GM12878 (cell line): ENCODE measurements at regions not wholly inside any gene's neighbourhood (a gene's known extent, or its start where the extent isn't known, plus 50 kb on each side); places are given as distances from the start of the nearest gene placed in this dataset.
A peak's percentile ranks its signal among the peaks of the same experiment; 100 is the strongest.

Experiments
- ATAC-seq: fragments of 200-7000 bp; cut with Tn5 transposase; 3 replicates; pipeline ENCODE4 v1.9.1; 2020; ENCODE audit warnings: mild to moderate bottlenecking, moderate library complexity
- BruUV-seq: library from RNA; stranded (reverse); fragments of 400-500 nt; replicated peaks from 2 replicates; lab custom pipeline; 2021; lab: Mats Ljungman, UMichigan
- CTCF ChIA-PET: fragments of 300-600 bp; sonication (Branson Sonifier 250); formaldehyde crosslinking; extraction: SDS; loops from one replicate; lab custom pipeline; 2021; ENCODE audit warnings: inconsistent platforms; lab: Yijun Ruan, JAX
- POLR2A ChIA-PET: fragments of 350-600 bp; formaldehyde crosslinking; extraction: SDS; loops from one replicate; lab custom pipeline; 2021; ENCODE audit warnings: inconsistent platforms; lab: Charles Lee
- RAD21 ChIA-PET: fragments of 300-600 bp; sonication (Branson Sonifier 250); formaldehyde crosslinking; loops from one replicate; lab custom pipeline; 2023; ENCODE audit warnings: antibody characterized with exemption; ENCODE audit not compliant: unreplicated experiment; lab: Charles Lee
- SMC1A ChIA-PET: fragments of 300-600 bp; sonication (Branson Sonifier 250); formaldehyde crosslinking; loops from one replicate; lab custom pipeline; 2023; ENCODE audit not compliant: unreplicated experiment, uncharacterized antibody; lab: Charles Lee
- DNase-seq: peaks from one replicate; pipeline ENCODE4 v3.0.0-alpha.2; 2011; ENCODE audit warnings: low read depth, low spot score
- FAIRE-seq: peaks from 3 replicates; lab custom pipeline; 2011; peaks lifted over from hg19 to GRCh38; lab: Jason Lieb, UNC
- H2AFZ ChIP-seq: 2 replicates; pipeline ENCODE4 v1.6.0; 2011; ENCODE audit warnings: low read depth, low read length, control low read depth; ENCODE audit not compliant: control insufficient read depth
- H3K27ac ChIP-seq: 2 replicates; pipeline ENCODE4 v1.5.1; 2011; ENCODE audit warnings: control low read depth; ENCODE audit not compliant: control insufficient read depth, insufficient read depth
- H3K27me3 ChIP-seq, 2 experiments: replicated peaks in 1 of 2; 2 replicates each; pipeline versions ENCODE4 v1.6.0 to v1.6.1; 2011; ENCODE audit warnings: low read length in 1 of 2; ENCODE audit not compliant: control insufficient read depth in 2 of 2, insufficient read depth in 2 of 2
- H3K36me3 ChIP-seq, 2 experiments: 2 replicates each; pipeline ENCODE4 v1.5.1; 2011; ENCODE audit warnings: low read length in 1 of 2; ENCODE audit not compliant: control insufficient read depth in 2 of 2, insufficient read depth in 2 of 2
- H3K4me1 ChIP-seq: 2 replicates; pipeline ENCODE4 v1.6.1; 2011; ENCODE audit warnings: mild to moderate bottlenecking, low read length, moderate library complexity, mixed read lengths; ENCODE audit not compliant: control insufficient read depth, insufficient read depth
- H3K4me2 ChIP-seq: 2 replicates; pipeline ENCODE4 v1.6.0; 2011; ENCODE audit warnings: control low read depth; ENCODE audit not compliant: control insufficient read depth, insufficient read depth
- H3K4me3 ChIP-seq: fragments of 200-600 bp; sonication (generic); 2 replicates; pipeline ENCODE4 v1.5.1; 2016
- H3K79me2 ChIP-seq: 2 replicates; pipeline ENCODE4 v1.6.0; 2011; ENCODE audit warnings: low read length; ENCODE audit not compliant: control insufficient read depth, insufficient read depth
- H3K9ac ChIP-seq: 2 replicates; pipeline ENCODE4 v1.8.0; 2011; ENCODE audit warnings: low read length, control low read depth, mixed read lengths; ENCODE audit not compliant: control insufficient read depth, insufficient read depth
- H3K9me3 ChIP-seq: replicated peaks from 3 replicates; pipeline ENCODE4 v1.5.1; 2011; ENCODE audit warnings: mild to moderate bottlenecking, low read length; ENCODE audit not compliant: control insufficient read depth, insufficient read depth
- H4K20me1 ChIP-seq: 2 replicates; pipeline ENCODE4 v1.6.0; 2011; ENCODE audit not compliant: control insufficient read depth, insufficient read depth
- E4F1 ChIP-seq: fragments of 450-650 bp; IDR thresholded peaks from 2 replicates; pipeline ENCODE4 v1.6.1; 2018; ENCODE audit warnings: borderline replicate concordance, mild to moderate bottlenecking; ENCODE audit not compliant: partially characterized antibody
- PBX3 ChIP-seq: IDR thresholded peaks from 2 replicates; pipeline ENCODE4 v1.6.1; 2011; ENCODE audit warnings: mild to moderate bottlenecking, low read depth, low read length, moderate library complexity; ENCODE audit not compliant: insufficient replicate concordance
- PKNOX1 ChIP-seq: fragments of 450-650 bp; IDR thresholded peaks from 2 replicates; pipeline ENCODE4 v1.6.1; 2016; ENCODE audit warnings: mild to moderate bottlenecking
- YBX1 ChIP-seq: fragments of 450-650 bp; IDR thresholded peaks from 2 replicates; pipeline ENCODE4 v1.6.1; 2016; ENCODE audit warnings: antibody characterized with exemption
- ZNF217 ChIP-seq: fragments of 450-650 bp; IDR thresholded peaks from 2 replicates; pipeline ENCODE4 v1.6.1; 2017; ENCODE audit warnings: antibody characterized with exemption, mild to moderate bottlenecking
- WGBS: methylation state at CpG from one replicate; pipeline ENCODE4 v1.1.6; 2016; ENCODE audit warnings: low lambda C conversion rate; ENCODE audit not compliant: insufficient replicate concordance, insufficient coverage; ENCODE audit errors: missing lambda C conversion rate; 5-methylcytosine and 5-hydroxymethylcytosine counted together
- in situ Hi-C: fragments of 300-500 bp; cut with MboI; formaldehyde crosslinking; loops from 9 replicates; pipeline ENCODE4 v1.14.3; 2018; ENCODE audit warnings: mixed read lengths
- intact Hi-C: fragments of 100-400 bp; cut with micrococcal nuclease; formaldehyde crosslinking; loops from one replicate; pipeline ENCODE4 v1.14.2; 2022; ENCODE audit not compliant: unreplicated experiment

DNA sequence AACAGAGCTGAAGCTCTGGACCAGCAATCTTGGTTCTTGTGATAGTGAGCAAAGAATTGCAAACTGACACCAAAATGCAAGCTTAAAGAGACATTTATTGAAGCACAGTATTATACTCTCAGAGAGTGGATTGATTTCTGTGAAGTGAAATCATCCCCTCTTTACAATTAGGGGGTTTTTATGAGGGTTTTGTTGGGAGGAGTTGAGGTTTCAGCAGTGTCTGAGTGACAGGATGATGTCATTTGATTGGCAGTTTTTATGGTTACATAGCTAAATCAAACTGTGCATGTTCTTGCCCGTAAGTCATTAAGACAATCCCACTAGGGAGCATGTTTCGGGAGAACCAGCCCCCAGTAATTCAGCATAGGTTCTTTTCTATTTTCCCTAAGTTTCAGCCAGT, 1200.5 kb downstream of the SI start:
- POLR2A ChIA-PET = no interaction called here
- H3K4me3 ChIP-seq = no peak overlapping the region
- H2AFZ ChIP-seq = no peak overlapping the region
- FAIRE-seq (no peak), ATAC-seq (peak; percentile 74), DNase-seq (no peak)
- BruUV-seq = no TSS peak
- TF ChIP-seq YBX1 (no peak), PBX3 (peak; percentile 75), ZNF217 (no peak), PKNOX1 (peak; percentile 93), E4F1 (no peak)
- no peak overlapping the region for H3K27ac ChIP-seq
- no peaks in the 10 kb centered on the region for H3K79me2 ChIP-seq
- 0% methylated on average over 2 of the region's 2 CpGs for WGBS
- no peak overlapping the region for H3K9ac ChIP-seq
- H3K4me2 ChIP-seq = no peak overlapping the region
- SMC1A ChIA-PET = interaction anchor here (1.0 to 1.4 kb wide), 2 partner anchors 10 to 69 kb away, joined by 4 to 5 read pairs; no protein-coding TSS in a partner anchor
- H3K4me1 ChIP-seq = no peaks in the 10 kb centered on the region
- intact Hi-C loops = loop anchor here (2.0 kb wide), 1 partner anchor 69 kb away; no protein-coding TSS in a partner anchor
- no peaks in the 10 kb centered on the region; the same call in 2 of the 3 replicates for H3K9me3 ChIP-seq
- no peaks in the 10 kb centered on the region for H3K27me3 ChIP-seq
- CTCF ChIA-PET = no interaction called here
- no peaks in the 10 kb centered on the region for H4K20me1 ChIP-seq
- no peaks in the 10 kb centered on the region for H3K36me3 ChIP-seq
- in situ Hi-C loops = no loop called here
- RAD21 ChIA-PET = no interaction called here
